HL-60 (cell line): ENCODE measurements at regions not wholly inside any gene's neighbourhood (a gene's known extent, or its start where the extent isn't known, plus 50 kb on each side); places are given as distances from the start of the nearest gene placed in this dataset.

ENCODE experiments used
- GABPA ChIP-seq: IDR thresholded peaks from 2 replicates; pipeline ENCODE4 v1.6.1; 2012; ENCODE audit warnings: low read depth
- POLR2AphosphoS5 ChIP-seq: IDR thresholded peaks from 2 replicates; pipeline ENCODE4 v1.6.1; 2012; ENCODE audit warnings: low read depth
- TF ChIP-seq, protein P1 (sequence below): IDR thresholded peaks from one replicate; pipeline ENCODE4 v1.5.1; 2011; ENCODE audit warnings: low read length, control low read depth, inconsistent platforms; ENCODE audit not compliant: insufficient read depth

DNA sequence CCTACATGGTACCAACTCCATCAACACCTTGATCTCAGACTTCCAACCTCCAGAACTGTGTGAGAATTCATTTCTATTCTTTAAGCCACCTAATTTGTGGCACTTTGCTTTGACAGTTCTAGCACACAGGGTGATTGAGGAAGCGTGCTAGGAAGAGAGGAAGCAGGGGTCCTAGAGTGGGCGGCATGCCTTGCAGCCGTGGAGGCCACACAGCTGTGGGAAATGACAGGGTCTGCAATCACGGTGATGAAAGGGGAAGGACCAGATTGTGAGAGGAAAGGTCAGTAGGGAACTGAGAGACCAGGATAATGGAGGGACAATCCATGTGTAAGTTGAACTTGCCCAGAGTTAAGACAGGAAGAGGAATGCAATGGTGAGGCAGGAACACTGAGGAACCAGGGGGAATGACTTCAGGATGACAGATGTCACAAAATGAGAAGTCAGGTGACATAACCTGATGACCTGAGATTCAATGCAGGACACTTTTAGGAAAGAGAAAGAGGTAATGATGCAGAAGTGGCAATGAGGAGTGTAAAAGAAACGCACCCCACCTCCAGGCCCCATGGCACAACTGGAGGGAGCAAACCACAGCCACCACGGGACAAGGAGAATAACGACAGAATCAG is 87.3 kb upstream of the PIK3CG start:
- no peak for TF ChIP-seq POLR2AphosphoS5
- TF ChIP-seq GABPA, result no peak
- TF ChIP-seq, protein P1, sequence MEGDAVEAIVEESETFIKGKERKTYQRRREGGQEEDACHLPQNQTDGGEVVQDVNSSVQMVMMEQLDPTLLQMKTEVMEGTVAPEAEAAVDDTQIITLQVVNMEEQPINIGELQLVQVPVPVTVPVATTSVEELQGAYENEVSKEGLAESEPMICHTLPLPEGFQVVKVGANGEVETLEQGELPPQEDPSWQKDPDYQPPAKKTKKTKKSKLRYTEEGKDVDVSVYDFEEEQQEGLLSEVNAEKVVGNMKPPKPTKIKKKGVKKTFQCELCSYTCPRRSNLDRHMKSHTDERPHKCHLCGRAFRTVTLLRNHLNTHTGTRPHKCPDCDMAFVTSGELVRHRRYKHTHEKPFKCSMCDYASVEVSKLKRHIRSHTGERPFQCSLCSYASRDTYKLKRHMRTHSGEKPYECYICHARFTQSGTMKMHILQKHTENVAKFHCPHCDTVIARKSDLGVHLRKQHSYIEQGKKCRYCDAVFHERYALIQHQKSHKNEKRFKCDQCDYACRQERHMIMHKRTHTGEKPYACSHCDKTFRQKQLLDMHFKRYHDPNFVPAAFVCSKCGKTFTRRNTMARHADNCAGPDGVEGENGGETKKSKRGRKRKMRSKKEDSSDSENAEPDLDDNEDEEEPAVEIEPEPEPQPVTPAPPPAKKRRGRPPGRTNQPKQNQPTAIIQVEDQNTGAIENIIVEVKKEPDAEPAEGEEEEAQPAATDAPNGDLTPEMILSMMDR, result no peak
